ENCODE measurements at regions not wholly inside any gene's neighbourhood (a gene's known extent, or its start where the extent isn't known, plus 50 kb on each side); places are given as distances from the start of the nearest gene placed in this dataset.

DNA sequence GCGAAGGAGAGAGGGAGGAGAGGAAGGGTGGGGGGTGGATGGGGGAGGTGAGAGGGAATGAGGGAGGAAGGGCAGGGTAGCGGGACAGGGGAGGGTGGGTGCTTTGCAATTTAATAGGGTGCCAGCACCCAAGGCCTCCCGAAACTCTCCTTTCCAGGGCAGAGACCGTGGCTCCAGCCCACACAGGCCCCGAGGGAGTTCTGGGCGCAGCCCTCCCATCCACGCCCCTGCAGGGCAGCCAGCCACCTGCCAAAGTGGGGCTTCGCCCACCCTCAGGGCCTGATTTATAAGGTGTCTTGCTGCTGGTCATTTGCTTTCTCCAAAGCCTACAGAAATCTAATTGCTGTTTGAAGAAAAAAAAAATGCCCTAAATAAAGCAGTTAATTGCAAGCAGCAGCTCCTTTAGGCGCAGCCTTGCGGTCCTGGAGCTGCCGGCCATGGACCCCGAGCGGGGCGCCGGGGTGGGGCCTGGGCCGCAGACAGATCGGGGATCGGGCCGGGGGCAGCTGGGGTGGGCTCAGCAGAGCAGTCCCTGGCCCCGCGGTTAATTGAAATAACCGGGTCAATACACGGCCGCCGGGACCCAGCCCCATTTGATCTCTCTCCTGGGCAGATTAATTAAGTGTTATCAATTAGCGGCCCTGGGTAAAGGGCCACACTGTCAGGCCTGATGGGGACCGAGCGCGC lies 106.0 kb upstream of the NKX1-1 start:
- Histone ChIP-seq H3K9me3 (ENCODE audit: low read depth) (no peaks in the 10 kb centered on the region), H3K27ac (no peak overlapping the region), H3K36me3 (no peaks in the 10 kb centered on the region), H3K27me3 (peaks cover 7% of the 10 kb centered on the region), H3K4me1 (ENCODE audit: low read depth) (no peaks in the 10 kb centered on the region), H3K4me3 (no peak overlapping the region)
- no peak for DNase-seq (ENCODE audit: low read depth in 1 of 2, low spot score in 1 of 2)
- TF ChIP-seq, protein P1, sequence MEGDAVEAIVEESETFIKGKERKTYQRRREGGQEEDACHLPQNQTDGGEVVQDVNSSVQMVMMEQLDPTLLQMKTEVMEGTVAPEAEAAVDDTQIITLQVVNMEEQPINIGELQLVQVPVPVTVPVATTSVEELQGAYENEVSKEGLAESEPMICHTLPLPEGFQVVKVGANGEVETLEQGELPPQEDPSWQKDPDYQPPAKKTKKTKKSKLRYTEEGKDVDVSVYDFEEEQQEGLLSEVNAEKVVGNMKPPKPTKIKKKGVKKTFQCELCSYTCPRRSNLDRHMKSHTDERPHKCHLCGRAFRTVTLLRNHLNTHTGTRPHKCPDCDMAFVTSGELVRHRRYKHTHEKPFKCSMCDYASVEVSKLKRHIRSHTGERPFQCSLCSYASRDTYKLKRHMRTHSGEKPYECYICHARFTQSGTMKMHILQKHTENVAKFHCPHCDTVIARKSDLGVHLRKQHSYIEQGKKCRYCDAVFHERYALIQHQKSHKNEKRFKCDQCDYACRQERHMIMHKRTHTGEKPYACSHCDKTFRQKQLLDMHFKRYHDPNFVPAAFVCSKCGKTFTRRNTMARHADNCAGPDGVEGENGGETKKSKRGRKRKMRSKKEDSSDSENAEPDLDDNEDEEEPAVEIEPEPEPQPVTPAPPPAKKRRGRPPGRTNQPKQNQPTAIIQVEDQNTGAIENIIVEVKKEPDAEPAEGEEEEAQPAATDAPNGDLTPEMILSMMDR (IDR thresholded peaks at IDR 0.05; ENCODE audit: low read depth, low read length): no peak

GRCh38 chr4:1511441-1512041 lies 105.3 kb upstream of the NKX1-1 start:
- no peaks in the 10 kb centered on the region for H3K9me3 ChIP-seq (ENCODE audit: low read depth)
- TF ChIP-seq, protein P1 (IDR thresholded peaks at IDR 0.05; ENCODE audit: low read depth, low read length): no peak
- no peak overlapping the region for H3K4me3 ChIP-seq
- no peaks in the 10 kb centered on the region for H3K4me1 ChIP-seq (ENCODE audit: low read depth)
- H3K27ac ChIP-seq: no peak overlapping the region
- DNase-seq (ENCODE audit: low read depth in 1 of 2, low spot score in 1 of 2): peak in 1 of 2 donors; percentile 22
- no peaks in the 10 kb centered on the region for H3K36me3 ChIP-seq
- H3K27me3 ChIP-seq: peaks cover 7% of the 10 kb centered on the region

DNA sequence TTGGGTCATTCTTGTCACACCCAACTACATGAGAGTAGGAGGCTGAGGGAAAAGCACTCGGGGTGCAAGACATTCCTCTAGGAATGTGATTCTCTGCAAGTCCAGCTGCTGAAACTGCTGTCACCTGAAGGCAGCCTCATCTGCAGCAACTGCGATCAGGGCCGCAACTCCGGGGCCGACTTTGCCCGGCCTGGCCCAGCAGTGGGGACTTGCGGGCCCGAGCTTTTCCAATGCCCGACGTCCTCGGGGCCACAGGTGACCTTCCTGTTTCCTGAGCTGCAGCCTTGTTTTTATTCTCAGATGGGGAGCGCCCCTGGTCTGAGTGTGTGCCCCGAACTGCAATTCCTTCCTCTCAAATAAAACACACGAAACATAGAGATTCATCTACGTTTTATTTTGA lies 104.7 kb upstream of the NKX1-1 start:
- Histone ChIP-seq H3K4me3 (no peak overlapping the region), H3K27ac (no peak overlapping the region), H3K9me3 (ENCODE audit: low read depth) (no peaks in the 10 kb centered on the region), H3K4me1 (ENCODE audit: low read depth) (no peaks in the 10 kb centered on the region), H3K27me3 (peaks cover 9% of the 10 kb centered on the region), H3K36me3 (no peaks in the 10 kb centered on the region)
- TF ChIP-seq, protein P1 (IDR thresholded peaks at IDR 0.05; ENCODE audit: low read depth, low read length): no peak
- no peak for DNase-seq (ENCODE audit: low read depth in 1 of 2, low spot score in 1 of 2)

- no peak for DNase-seq (ENCODE audit: low read depth in 1 of 2, low spot score in 1 of 2)
- H3K4me3 ChIP-seq: no peak overlapping the region
- no peak overlapping the region for H3K27ac ChIP-seq
These were observed 103.1 kb upstream of the NKX1-1 start for GRCh38 chr4:1509366-1509765.

GRCh38 chr4:1508161-1509160 lies 102.2 kb upstream of the NKX1-1 start:
- Histone ChIP-seq H3K9me3 (ENCODE audit: low read depth) (no peaks in the 10 kb centered on the region), H3K27ac (no peak overlapping the region), H3K36me3 (no peaks in the 10 kb centered on the region), H3K4me3 (no peak overlapping the region), H3K27me3 (peaks cover 11% of the 10 kb centered on the region), H3K4me1 (ENCODE audit: low read depth) (no peaks in the 10 kb centered on the region)
- DNase-seq (ENCODE audit: low read depth in 1 of 2, low spot score in 1 of 2): no peak
- TF ChIP-seq, protein P1 (IDR thresholded peaks at IDR 0.05; ENCODE audit: low read depth, low read length): no peak

More at GRCh38 chr4:1509366-1509765, 103.1 kb upstream of the NKX1-1 start:
- Histone ChIP-seq H3K27me3 (peaks cover 11% of the 10 kb centered on the region), H3K4me1 (ENCODE audit: low read depth) (no peaks in the 10 kb centered on the region), H3K36me3 (no peaks in the 10 kb centered on the region), H3K9me3 (ENCODE audit: low read depth) (no peaks in the 10 kb centered on the region)
- TF ChIP-seq, protein P1 (IDR thresholded peaks at IDR 0.05; ENCODE audit: low read depth, low read length): no peak

All from cardiac muscle cell (in vitro differentiated cells and primary cell).